HTR-8/SVneo (cell line): ENCODE measurements at regions not wholly inside any gene's neighbourhood (a gene's known extent, or its start where the extent isn't known, plus 50 kb on each side); places are given as distances from the start of the nearest gene placed in this dataset.

ENCODE experiments used
- DNase-seq: peaks from one replicate; pipeline ENCODE4 v3.0.0; 2011; ENCODE audit warnings: low spot score, mixed read lengths; ENCODE audit not compliant: insufficient read length
- FAIRE-seq: peaks from 2 replicates; lab custom pipeline; 2011; peaks lifted over from hg19 to GRCh38; lab: Jason Lieb, UNC

GRCh38 chr5:60161340-60161934, 267.9 kb upstream of the PDE4D start:
- FAIRE-seq (no peak), DNase-seq (peak; percentile 38)

GRCh38 chr5:60149081-60149480, 255.6 kb upstream of the PDE4D start:
- FAIRE-seq (no peak), DNase-seq (no peak)

DNA sequence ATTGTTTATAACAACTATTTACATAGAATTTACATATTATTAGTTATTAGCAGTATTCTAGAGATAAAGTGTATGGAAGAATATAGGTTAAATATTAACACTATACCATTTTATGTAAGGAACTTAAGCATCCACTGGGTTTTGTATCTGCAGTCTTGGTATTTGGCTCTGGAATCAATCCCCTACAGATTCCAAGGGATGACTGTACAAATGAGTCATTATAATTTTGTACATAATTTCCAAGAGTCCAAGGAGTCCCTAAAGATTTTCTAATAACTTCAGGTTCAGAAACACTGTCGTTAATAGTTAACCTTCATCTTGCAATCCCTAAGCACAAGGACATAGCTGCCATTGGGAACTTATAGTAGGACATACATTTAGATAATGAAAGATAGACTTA, 254.8 kb upstream of the PDE4D start:
- no peak for FAIRE-seq
- no peak for DNase-seq

GRCh38 chr5:60147791-60148190, 254.3 kb upstream of the PDE4D start:
- FAIRE-seq (no peak), DNase-seq (no peak)

- FAIRE-seq, result no peak
Observed at GRCh38 chr5:60143942-60144549, 250.5 kb upstream of the PDE4D start.

DNA sequence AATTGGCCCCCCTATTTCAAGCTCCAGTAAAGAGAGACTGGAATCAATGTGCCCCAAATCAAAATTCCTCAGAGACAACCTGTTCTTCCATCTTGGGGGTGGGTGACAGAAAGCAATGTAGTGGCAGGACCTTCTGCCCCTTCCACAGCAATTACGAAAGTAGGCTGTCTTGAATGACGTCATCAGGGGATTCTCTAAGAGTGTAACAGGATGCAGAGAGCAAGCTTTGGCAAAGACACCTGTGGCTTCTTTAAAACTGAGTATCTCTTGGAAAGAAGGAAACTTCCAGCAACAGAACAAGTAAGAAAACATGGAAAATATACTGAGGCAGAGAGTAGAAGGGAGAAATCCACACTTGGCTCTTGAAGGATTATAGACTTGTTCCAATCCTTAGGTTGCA, 247.6 kb upstream of the PDE4D start:
- no peak for DNase-seq

More at GRCh38 chr5:60143942-60144549, 250.5 kb upstream of the PDE4D start:
- no peak for DNase-seq

GRCh38 chr5:60136841-60137240, 243.3 kb upstream of the PDE4D start:
- no peak for DNase-seq
- no peak for FAIRE-seq

More for the DNA sequence above, 247.6 kb upstream of the PDE4D start:
- FAIRE-seq, result no peak

- no peak for FAIRE-seq
- no peak for DNase-seq
Observed at GRCh38 chr5:60131504-60131903, 238.0 kb upstream of the PDE4D start.

DNA sequence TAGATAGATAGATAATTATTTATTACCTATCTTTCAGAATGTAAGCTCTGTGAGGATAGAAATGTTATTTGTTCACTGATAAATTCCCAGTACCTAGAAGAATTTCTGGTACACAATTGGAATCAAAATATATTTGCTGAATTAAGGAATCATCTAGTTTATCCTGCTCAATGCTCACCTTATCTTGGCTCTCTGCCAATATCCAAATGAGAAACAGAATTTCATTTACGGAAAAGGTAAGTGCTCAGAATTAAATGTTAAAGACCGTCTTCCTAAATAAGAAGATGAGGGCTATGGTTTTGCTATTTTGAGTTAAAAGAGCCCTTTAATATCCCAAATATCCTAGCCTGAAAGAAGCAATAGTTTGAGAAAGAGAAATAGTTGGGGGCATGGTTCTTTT, 232.1 kb upstream of the PDE4D start:
- DNase-seq, result no peak
- FAIRE-seq, result no peak

DNA sequence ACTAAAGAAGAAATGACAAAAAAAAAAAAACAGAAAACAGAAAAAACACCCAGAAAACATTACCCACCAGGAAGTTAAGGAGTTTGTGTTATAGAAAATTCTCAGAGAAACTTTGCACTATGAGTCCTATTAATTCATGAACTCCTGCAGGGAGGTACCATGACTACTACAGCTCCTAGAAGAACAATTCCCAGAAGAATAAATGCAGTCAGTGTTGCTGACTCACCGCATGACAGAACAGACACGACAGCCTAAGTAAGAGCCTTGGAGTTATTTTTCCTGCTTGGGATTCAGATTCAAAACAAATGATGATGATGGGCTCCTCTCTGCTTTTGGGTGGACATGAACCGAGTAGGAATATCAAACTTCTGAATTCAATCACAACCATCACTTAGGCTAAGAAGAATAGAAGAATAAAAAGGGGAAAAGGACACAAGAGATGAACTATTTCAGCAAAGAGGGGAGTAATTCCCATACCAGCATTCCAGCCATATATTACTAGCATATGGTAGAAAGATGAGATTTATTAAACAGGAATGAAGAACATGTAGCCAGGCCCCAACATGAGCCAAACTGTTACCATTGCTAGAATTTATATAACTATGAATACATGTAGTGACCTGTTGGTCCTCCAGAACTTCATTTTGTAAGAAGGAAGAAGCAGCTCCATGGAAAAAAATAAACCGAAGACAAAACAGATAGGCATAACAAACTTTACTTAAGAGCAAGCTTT, 209.6 kb upstream of the PDE4D start:
- DNase-seq, result peak; percentile 5
- FAIRE-seq, result no peak

DNA sequence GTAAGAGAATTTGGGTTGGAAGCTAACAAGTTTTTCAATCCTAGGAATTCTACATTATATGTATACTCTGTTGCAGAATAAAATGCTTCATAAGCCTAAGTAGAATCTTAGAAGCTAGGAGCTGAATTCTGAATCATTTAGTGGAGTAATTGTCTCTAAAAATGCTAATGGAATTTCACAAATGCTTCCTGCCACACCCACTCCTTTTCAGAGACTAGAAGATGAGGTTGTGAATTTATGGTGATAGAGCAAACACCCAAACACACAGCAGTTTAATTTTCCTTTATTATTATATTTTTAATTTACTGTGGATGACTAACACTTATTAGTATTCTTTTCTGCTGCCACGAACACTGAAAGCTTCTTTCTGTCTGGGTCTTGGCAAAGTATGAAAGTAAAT, 208.0 kb upstream of the PDE4D start:
- DNase-seq (no peak), FAIRE-seq (no peak)

DNA sequence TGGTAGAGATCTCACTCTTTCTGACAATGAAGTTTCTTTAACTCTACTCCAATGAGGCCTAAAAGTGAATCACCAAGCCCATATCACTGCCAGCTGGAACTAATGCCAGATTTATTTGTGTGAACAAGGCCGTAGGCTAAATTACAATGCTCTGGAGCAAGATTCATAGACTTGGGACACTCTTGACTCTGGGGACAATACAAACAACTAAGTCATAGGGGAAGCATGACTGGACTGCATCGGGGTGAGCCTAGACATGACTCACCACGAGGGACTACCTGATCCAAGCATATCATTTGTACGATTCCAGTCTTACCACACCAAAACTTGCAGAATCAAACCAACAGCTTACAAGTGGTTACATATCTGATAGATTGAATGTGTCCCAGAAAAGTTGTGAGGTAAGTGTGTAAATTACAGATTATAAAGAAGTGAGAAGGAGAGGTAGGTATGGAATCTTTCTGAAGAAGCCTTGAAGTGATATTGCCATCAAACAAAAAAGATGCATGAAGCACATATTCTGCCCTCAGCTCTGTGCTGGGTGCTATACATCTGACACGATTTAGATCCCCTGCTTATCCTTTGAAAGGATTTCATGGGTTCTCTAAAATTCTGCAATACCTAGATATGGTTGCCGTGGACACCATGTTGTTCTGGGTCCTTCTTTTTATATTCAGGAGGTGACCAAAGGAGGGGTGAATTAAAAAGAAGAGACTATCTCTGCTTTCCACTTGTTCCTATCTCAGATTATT, 199.3 kb upstream of the PDE4D start:
- FAIRE-seq (no peak), DNase-seq (peak; percentile 15)

DNA sequence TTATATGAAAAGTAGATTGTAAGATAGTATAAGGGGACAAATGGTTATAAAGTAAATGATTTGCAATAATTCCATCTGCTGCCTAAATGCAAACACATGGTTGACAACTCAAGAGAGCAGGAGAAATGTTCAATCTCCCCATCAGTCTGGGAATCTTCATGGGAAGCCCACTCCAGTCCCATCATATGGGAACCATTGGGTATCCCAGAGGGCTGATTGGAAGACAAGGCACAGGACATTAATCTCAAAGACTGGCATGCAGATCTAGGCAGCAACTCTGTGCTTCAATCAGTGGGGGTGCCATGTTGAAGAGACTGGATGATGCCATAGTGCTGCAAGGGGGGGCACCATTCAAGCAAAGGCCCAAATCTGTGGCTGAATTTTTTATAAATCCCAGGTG, 193.1 kb upstream of the PDE4D start:
- DNase-seq (no peak), FAIRE-seq (no peak)

GRCh38 chr5:60084226-60084625, 190.7 kb upstream of the PDE4D start:
- FAIRE-seq, result no peak
- no peak for DNase-seq

DNA sequence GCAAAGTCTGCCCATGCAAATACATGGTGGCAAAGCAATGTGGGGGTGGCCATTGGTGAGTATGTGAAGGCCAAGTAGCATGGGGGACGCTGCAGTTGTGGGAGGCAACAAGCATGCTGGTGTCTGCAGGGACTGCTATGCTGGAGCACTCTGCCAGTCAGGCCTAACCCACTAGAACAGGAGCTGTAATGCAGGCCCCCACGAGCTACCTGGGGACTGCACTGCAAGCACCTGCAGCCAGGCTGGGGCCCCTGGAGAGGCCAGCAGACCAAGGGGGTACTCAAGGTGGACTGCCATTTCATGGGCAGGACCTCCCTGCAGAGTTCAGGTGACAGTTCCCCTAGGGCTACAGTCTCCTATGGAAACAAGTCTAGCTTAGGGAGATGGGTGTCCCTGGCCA, 183.8 kb upstream of the PDE4D start:
- DNase-seq (no peak), FAIRE-seq (no peak)

- no peak for DNase-seq
- FAIRE-seq, result no peak
Observed at GRCh38 chr5:60076746-60077145, 183.2 kb upstream of the PDE4D start.

DNA sequence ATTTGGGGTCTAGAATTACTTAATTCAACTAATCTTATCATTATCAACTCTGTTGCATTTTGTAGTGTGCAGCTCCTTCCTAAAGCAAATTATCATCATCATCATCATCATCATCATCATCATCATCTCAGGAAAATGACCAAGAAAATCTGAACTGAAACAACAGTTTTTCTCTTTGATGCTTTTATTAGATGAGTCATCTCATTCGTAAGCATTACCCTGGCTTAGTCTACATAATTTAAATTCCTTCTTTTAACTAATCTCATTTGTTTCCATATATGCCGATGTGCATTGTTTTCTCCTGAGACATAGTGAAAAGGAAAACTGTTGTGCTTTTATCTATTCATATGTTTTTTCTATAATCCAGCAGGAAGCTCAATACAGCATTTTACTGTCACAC, 173.0 kb upstream of the PDE4D start:
- FAIRE-seq, result no peak
- peak; percentile 41 for DNase-seq

GRCh38 chr5:60060389-60060788, 166.9 kb upstream of the PDE4D start:
- no peak for DNase-seq
- FAIRE-seq, result no peak

- FAIRE-seq, result no peak
- DNase-seq, result no peak
Observed at GRCh38 chr5:60056191-60056590, 162.7 kb upstream of the PDE4D start.

DNA sequence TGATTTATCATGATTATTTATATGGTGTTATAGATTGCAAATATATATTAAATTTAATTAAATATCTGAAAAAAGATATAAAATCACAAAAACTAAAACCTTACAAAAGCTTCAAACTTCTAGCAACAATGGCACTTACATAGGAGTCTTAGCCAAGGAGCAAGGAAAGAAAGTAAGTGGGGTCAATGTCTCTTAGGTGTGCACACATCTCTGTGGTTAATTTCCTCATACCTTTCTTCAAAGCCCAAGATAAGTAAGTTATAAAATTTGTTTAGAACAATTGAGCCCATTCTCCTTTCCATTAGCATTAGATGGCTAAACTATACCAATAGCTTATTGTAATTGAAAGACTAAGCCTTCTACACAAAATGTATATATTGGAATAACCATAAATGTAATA, 161.6 kb upstream of the PDE4D start:
- FAIRE-seq (no peak), DNase-seq (no peak)
